Lung (tissue), 11 donors: ENCODE measurements at regions not wholly inside any gene's neighbourhood (a gene's known extent, or its start where the extent isn't known, plus 50 kb on each side); places are given as distances from the start of the nearest gene placed in this dataset.

Experiments
- ATAC-seq: fragments of 200-7000 bp; cut with Tn5 transposase; one replicate; pipeline ENCODE4 v1.9.1; 2020; ENCODE audit warnings: moderate number of reproducible peaks; ENCODE audit not compliant: insufficient read depth, low FRiP score
- DNase-seq, 3 donors: peaks; one replicate each; pipeline ENCODE4 v3.0.0-alpha.2; 2013 to 2017
- H3K27ac ChIP-seq, 2 donors: one replicate each; pipeline ENCODE4 v1.5.1; 2013; ENCODE audit warnings: mild to moderate bottlenecking in 2 of 2, moderate library complexity in 2 of 2, control low read depth in 1 of 2, inconsistent platforms in 1 of 2, low read depth in 1 of 2, low read length in 1 of 2
- H3K27me3 ChIP-seq, 3 donors: one replicate each; pipeline ENCODE4 v1.5.1; 2013; ENCODE audit warnings: low read length in 2 of 3; ENCODE audit not compliant: control insufficient read depth in 3 of 3, insufficient read depth in 3 of 3
- H3K36me3 ChIP-seq, 4 donors: one replicate each; pipeline ENCODE4 v1.5.1; 2013; ENCODE audit warnings: low read length in 4 of 4, mild to moderate bottlenecking in 1 of 4, moderate library complexity in 1 of 4; ENCODE audit not compliant: control insufficient read depth in 4 of 4, insufficient read depth in 4 of 4
- H3K4me1 ChIP-seq, 5 donors: one replicate each; pipeline ENCODE4 v1.5.1; 2013; ENCODE audit warnings: low read length in 5 of 5, mild to moderate bottlenecking in 2 of 5, moderate library complexity in 1 of 5; ENCODE audit not compliant: control insufficient read depth in 5 of 5, insufficient read depth in 5 of 5
- H3K4me3 ChIP-seq: one replicate; pipeline ENCODE4 v1.5.1; 2013; ENCODE audit warnings: mild to moderate bottlenecking, control low read depth, moderate library complexity
- H3K9ac ChIP-seq, 2 donors: one replicate each; pipeline ENCODE4 v1.5.1; 2013; ENCODE audit warnings: low read length in 2 of 2, control low read depth in 1 of 2; ENCODE audit not compliant: insufficient read depth in 1 of 2
- H3K9me3 ChIP-seq, 4 donors: one replicate each; pipeline ENCODE4 v1.5.1; 2013; ENCODE audit warnings: low read length in 3 of 4, mild to moderate bottlenecking in 1 of 4, moderate library complexity in 1 of 4; ENCODE audit not compliant: control insufficient read depth in 4 of 4, insufficient read depth in 3 of 4
- CTCF ChIP-seq: IDR thresholded peaks from 2 replicates; pipeline ENCODE4 v1.5.1; 2012; ENCODE audit warnings: mild to moderate bottlenecking; ENCODE audit errors: control extremely low read depth, extremely low read depth
- WGBS, 2 donors: extraction: QIAGEN DNeasy Blood & Tissue Kit; methylation state at CpG; one replicate each; pipeline ENCODE4 v1.1.7; 2013; 5-methylcytosine and 5-hydroxymethylcytosine counted together
- donor health status: control.
- donor health status: control.
- donor health status: Bipolar disorder and iron deficiency.
- donor health status: healthy.
- donor health status: DM: yes; HTN: yes; CAD: no.

GRCh38 chr3:180274536-180274935 lies 237.8 kb upstream of the PEX5L start:
- no peak for TF ChIP-seq CTCF
- no peak overlapping the region for H3K27ac ChIP-seq
- WGBS, 2 donors: 87 to 88% methylated on average over 4 of the region's 4 CpGs
- H3K9me3 ChIP-seq: no peaks in the 10 kb centered on the region
- ATAC-seq (no peak), DNase-seq (no peak)
- H3K4me1 ChIP-seq: no peaks in the 10 kb centered on the region
- H3K36me3 ChIP-seq: no peaks in the 10 kb centered on the region
- no peak overlapping the region for H3K9ac ChIP-seq
- no peak overlapping the region for H3K4me3 ChIP-seq
- no peaks in the 10 kb centered on the region for H3K27me3 ChIP-seq

GRCh38 chr3:180275176-180275575 lies 238.4 kb upstream of the PEX5L start:
- H3K9ac ChIP-seq: no peak overlapping the region
- H3K4me3 ChIP-seq: no peak overlapping the region
- H3K36me3 ChIP-seq: no peaks in the 10 kb centered on the region
- no peaks in the 10 kb centered on the region for H3K27me3 ChIP-seq
- DNase-seq: no peak
- no peak overlapping the region for H3K27ac ChIP-seq
- 84 to 90% methylated on average over 2 of the region's 2 CpGs for WGBS, 2 donors
- H3K9me3 ChIP-seq: no peaks in the 10 kb centered on the region
- no peak for TF ChIP-seq CTCF
- ATAC-seq: no peak
- H3K4me1 ChIP-seq: no peaks in the 10 kb centered on the region

- no peak for ATAC-seq
- peaks cover 0 to 4% (median 0%) of the 10 kb centered on the region in 4 donors for H3K9me3 ChIP-seq
These were observed 240.3 kb upstream of the PEX5L start for GRCh38 chr3:180277041-180277440.

More at GRCh38 chr3:180277041-180277440, 240.3 kb upstream of the PEX5L start:
- no peak for TF ChIP-seq CTCF
- H3K27me3 ChIP-seq: no peaks in the 10 kb centered on the region
- H3K9ac ChIP-seq: no peak overlapping the region
- no peaks in the 10 kb centered on the region for H3K4me1 ChIP-seq
- DNase-seq: no peak
- no peak overlapping the region for H3K4me3 ChIP-seq
- WGBS, 2 donors: 58 to 78% methylated on average over 2 of the region's 2 CpGs
- no peaks in the 10 kb centered on the region for H3K36me3 ChIP-seq
- H3K27ac ChIP-seq: no peak overlapping the region
